AG08396 (cell line): ENCODE measurements at regions not wholly inside any gene's neighbourhood (a gene's known extent, or its start where the extent isn't known, plus 50 kb on each side); places are given as distances from the start of the nearest gene placed in this dataset.

Experiments
- DNase-seq: peaks from one replicate; pipeline ENCODE4 v3.0.0; 2012; ENCODE audit warnings: low spot score, mixed read lengths

DNA sequence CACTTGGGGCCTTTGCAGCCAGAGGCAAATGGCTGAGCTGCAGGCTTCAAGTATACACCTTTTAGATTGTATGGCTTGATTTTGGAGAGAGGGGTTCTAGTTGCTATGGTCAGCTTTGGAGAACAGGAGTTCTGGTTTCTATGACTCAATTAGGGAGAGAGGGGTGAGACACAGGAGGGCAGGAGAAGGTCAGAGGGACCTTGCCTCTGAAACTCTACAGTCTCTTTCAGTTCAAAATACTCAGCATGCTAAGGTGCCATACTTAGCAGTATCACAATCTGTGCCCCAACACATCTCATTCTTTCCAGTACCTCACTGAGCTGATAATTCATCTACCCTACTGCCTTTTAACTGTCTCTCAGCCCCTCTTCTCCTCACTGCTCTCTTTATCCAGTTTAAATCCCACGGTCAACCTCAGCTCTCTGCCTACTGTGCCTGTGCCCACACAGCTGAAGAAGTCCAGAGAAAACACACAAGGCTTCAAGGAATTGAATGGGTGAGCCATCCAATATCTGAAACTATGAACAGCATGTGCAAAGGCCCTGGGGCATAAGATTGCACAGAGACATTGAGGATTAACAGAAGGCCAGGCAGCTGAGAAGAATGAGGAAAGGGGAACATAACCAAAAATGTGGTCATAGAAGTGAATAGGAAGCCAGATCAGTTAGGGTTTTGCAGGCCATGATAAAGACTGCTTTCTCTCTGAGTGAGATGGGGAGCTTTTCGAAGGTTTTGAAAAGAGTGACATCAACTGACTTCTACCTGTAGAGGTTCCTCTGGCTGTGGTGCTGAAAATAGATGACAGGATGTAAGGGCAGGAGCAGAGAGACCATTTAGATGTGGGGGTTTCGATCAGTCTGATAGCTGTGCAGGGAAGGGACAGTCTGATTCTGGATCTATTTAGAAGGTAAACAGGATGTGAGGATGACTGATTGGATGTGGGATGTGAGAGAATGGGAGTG lies 54.5 kb upstream of the C3orf80 start:
- DNase-seq, result no peak

DNA sequence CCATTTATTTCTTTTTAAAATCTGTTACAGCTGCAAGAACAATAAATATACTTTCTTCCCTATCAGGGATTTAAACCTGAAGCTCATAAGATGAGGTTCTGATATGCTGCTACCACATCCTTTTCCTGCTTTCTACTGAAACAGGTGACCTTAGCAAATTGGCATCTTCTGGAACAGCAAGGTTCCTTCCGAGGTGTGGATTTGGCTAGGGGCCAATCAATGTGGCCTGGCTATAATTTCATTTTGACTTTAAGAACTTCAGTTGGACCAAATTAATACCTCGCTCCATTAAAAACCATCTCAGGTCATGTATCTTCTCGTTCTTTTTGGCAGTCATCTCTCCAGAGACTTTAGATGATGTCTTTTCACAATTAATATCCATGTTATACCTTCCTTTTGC lies 53.4 kb upstream of the C3orf80 start:
- DNase-seq, result no peak

DNA sequence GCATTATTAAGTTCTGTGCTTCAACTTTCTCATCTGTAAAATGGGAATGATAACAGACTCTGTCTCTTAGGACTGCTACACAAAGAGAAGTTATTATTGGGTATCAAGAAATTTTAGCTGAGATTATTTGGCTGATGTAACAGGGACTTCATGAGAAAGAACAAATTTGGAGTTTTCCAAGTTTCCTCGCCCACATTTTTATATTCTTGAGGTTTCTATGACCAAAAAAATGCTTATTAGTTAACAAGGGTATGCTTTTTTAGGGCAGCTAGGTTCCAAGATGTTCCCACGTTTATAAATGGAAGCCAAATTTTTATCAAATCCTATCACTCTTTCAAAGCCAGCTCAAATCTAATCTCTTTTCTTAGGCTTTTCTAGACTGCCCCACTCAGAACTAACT lies 50.6 kb upstream of the C3orf80 start:
- no peak for DNase-seq
